HEK293T (cell line): ENCODE measurements at regions not wholly inside any gene's neighbourhood (a gene's known extent, or its start where the extent isn't known, plus 50 kb on each side); places are given as distances from the start of the nearest gene placed in this dataset.

Source experiments
- FOXA1 ChIP-seq: fragments of 450-650 bp; IDR thresholded peaks from 2 replicates; pipeline ENCODE4 v1.6.1; 2016; ENCODE audit warnings: mild to moderate bottlenecking
- SP1 ChIP-seq: fragments of 450-650 bp; IDR thresholded peaks from 2 replicates; pipeline ENCODE4 v1.6.1; 2017
- TARDBP ChIP-seq: fragments of 450-650 bp; IDR thresholded peaks from 2 replicates; pipeline ENCODE4 v1.6.1; 2016
- ZNF384 ChIP-seq: fragments of 450-650 bp; IDR thresholded peaks from 2 replicates; pipeline ENCODE4 v1.6.1; 2016

DNA sequence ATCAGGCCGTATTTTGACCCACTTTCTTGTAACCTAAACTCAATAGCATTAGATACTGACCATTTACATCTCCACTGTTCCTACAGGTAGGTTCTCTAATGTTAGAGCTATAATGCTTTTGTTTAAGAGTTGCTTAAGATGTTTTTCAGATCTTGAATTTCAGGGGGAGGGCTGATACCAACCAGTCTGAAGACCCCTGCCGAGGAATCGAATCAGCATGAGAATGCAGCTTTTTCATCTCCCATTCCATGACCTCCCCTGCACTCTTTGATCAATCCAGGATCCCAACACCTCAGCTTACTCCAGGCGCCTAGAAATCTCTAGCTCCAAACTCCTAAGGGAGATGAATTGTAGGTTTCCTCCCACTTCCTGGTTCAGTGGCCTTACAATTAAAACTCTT is 120.5 kb upstream of the MC4R start:
- TF ChIP-seq FOXA1 = no peak
- TF ChIP-seq ZNF384 = no peak
- TF ChIP-seq SP1 = no peak
- TF ChIP-seq TARDBP = no peak
